GM18502 (cell line): ENCODE measurements at regions not wholly inside any gene's neighbourhood (a gene's known extent, or its start where the extent isn't known, plus 50 kb on each side); places are given as distances from the start of the nearest gene placed in this dataset.
"Not testable (repeated sequence)": the region's sequence is repeated elsewhere in the genome, so short reads cannot be mapped to it uniquely, and the experiment has no call there.

Source experiments
- ATAC-seq: cut with Tn5 transposase; IDR thresholded peaks from one replicate; pipeline ENCODE4 v1.9.1; 2021; ENCODE audit warnings: mild to moderate bottlenecking; ENCODE audit not compliant: unreplicated experiment, poor library complexity

- no peak for ATAC-seq
These were observed 248.8 kb downstream of the RMST start for GRCh38 chr12:97711392-97711791.

GRCh38 chr12:97713270-97713669, 250.7 kb downstream of the RMST start:
- no peak for ATAC-seq

GRCh38 chr12:97714107-97714563, 251.5 kb downstream of the RMST start:
- no peak for ATAC-seq

- no peak for ATAC-seq
These were observed 253.8 kb downstream of the RMST start for GRCh38 chr12:97716356-97716755.

GRCh38 chr12:97723801-97724200, 261.2 kb downstream of the RMST start:
- ATAC-seq, result not testable (repeated sequence)

GRCh38 chr12:97745406-97746101, 282.9 kb downstream of the RMST start:
- ATAC-seq, result no peak

- no peak for ATAC-seq
These were observed 285.7 kb downstream of the RMST start for GRCh38 chr12:97748298-97748697.

GRCh38 chr12:97751704-97752103, 289.1 kb downstream of the RMST start:
- no peak for ATAC-seq

GRCh38 chr12:97752129-97752528, 289.5 kb downstream of the RMST start:
- ATAC-seq, result no peak

GRCh38 chr12:97753332-97753731, 290.7 kb downstream of the RMST start:
- ATAC-seq, result no peak

GRCh38 chr12:97754306-97754705, 291.7 kb downstream of the RMST start:
- ATAC-seq, result no peak

GRCh38 chr12:97756066-97756666, 293.6 kb downstream of the RMST start:
- ATAC-seq, result no peak

GRCh38 chr12:97756741-97757140, 294.1 kb downstream of the RMST start:
- ATAC-seq, result no peak

GRCh38 chr12:97757481-97758193, 295.0 kb downstream of the RMST start:
- ATAC-seq, result no peak

- no peak for ATAC-seq
These were observed 295.5 kb downstream of the RMST start for GRCh38 chr12:97758194-97758501.

- ATAC-seq, result no peak
These were observed 296.0 kb downstream of the RMST start for GRCh38 chr12:97758586-97758985.

- ATAC-seq, result no peak
These were observed 298.0 kb downstream of the RMST start for GRCh38 chr12:97760601-97761000.

- no peak for ATAC-seq
These were observed 300.5 kb downstream of the RMST start for GRCh38 chr12:97763113-97763512.

- no peak for ATAC-seq
These were observed 302.1 kb downstream of the RMST start for GRCh38 chr12:97764700-97765099.

- ATAC-seq, result no peak
These were observed 304.7 kb downstream of the RMST start for GRCh38 chr12:97767347-97767746.

GRCh38 chr12:97778111-97778510, 315.5 kb downstream of the RMST start:
- no peak for ATAC-seq

- no peak for ATAC-seq
These were observed 318.7 kb downstream of the RMST start for GRCh38 chr12:97781342-97781741.
